ENCODE measurements at regions not wholly inside any gene's neighbourhood (a gene's known extent, or its start where the extent isn't known, plus 50 kb on each side); places are given as distances from the start of the nearest gene placed in this dataset.
"Not testable (repeated sequence)": the region's sequence is repeated elsewhere in the genome, so short reads cannot be mapped to it uniquely, and the experiment has no call there.

- no peak overlapping the region for H3K4me3 Mint-ChIP-seq
- intact Hi-C loops (cut with micrococcal nuclease) = no loop called here
- H3K27me3 Mint-ChIP-seq (ENCODE audit: low read depth) = no peaks in the 10 kb centered on the region
- CTCF ChIA-PET = no interaction called here
- no peak overlapping the region for H3K27ac Mint-ChIP-seq
- peaks cover 7% of the 10 kb centered on the region for H3K9me3 Mint-ChIP-seq
- DNase-seq = no peak
- H3K4me1 Mint-ChIP-seq (ENCODE audit: low read depth) = peaks cover 7% of the 10 kb centered on the region
- peaks cover 5% of the 10 kb centered on the region for H3K36me3 Mint-ChIP-seq (ENCODE audit: low read depth)
Measured at GRCh38 chr18:70732188-70732587, 443.3 kb downstream of the SOCS6 start.

GRCh38 chr18:70720607-70721006, 431.8 kb downstream of the SOCS6 start:
- H3K27ac Mint-ChIP-seq = no peak overlapping the region
- intact Hi-C loops (cut with micrococcal nuclease) = no loop called here
- CTCF ChIA-PET = interaction anchor here (0.6 to 0.9 kb wide), 2 partner anchors 21 to 253 kb away, joined by 3 to 6 read pairs; no protein-coding TSS in a partner anchor
- H3K4me3 Mint-ChIP-seq = no peak overlapping the region
- peaks cover 3% of the 10 kb centered on the region for H3K4me1 Mint-ChIP-seq (ENCODE audit: low read depth)
- H3K27me3 Mint-ChIP-seq (ENCODE audit: low read depth) = no peaks in the 10 kb centered on the region
- peaks cover 26% of the 10 kb centered on the region for H3K9me3 Mint-ChIP-seq
- no peak for DNase-seq
- H3K36me3 Mint-ChIP-seq (ENCODE audit: low read depth) = peaks cover 4% of the 10 kb centered on the region

GRCh38 chr18:70709720-70710119, 420.9 kb downstream of the SOCS6 start:
- H3K27me3 Mint-ChIP-seq (ENCODE audit: low read depth) = no peaks in the 10 kb centered on the region
- peaks cover 12% of the 10 kb centered on the region for H3K4me1 Mint-ChIP-seq (ENCODE audit: low read depth)
- peaks cover 4% of the 10 kb centered on the region for H3K36me3 Mint-ChIP-seq (ENCODE audit: low read depth)
- intact Hi-C loops (cut with micrococcal nuclease) = no loop called here
- no peak overlapping the region for H3K27ac Mint-ChIP-seq
- H3K4me3 Mint-ChIP-seq = no peak overlapping the region
- CTCF ChIA-PET = no interaction called here
- peaks cover 8% of the 10 kb centered on the region for H3K9me3 Mint-ChIP-seq
- no peak for DNase-seq

GRCh38 chr18:70709144-70709543, 420.3 kb downstream of the SOCS6 start:
- H3K27ac Mint-ChIP-seq = no peak overlapping the region
- H3K27me3 Mint-ChIP-seq (ENCODE audit: low read depth) = no peaks in the 10 kb centered on the region
- peaks cover 12% of the 10 kb centered on the region for H3K4me1 Mint-ChIP-seq (ENCODE audit: low read depth)
- peaks cover 4% of the 10 kb centered on the region for H3K36me3 Mint-ChIP-seq (ENCODE audit: low read depth)
- H3K4me3 Mint-ChIP-seq = no peak overlapping the region
- intact Hi-C loops (cut with micrococcal nuclease) = no loop called here
- peaks cover 8% of the 10 kb centered on the region for H3K9me3 Mint-ChIP-seq
- DNase-seq = peak; percentile 5
- CTCF ChIA-PET = no interaction called here

GRCh38 chr18:70705831-70706416, 417.1 kb downstream of the SOCS6 start:
- Mint-ChIP-seq H3K9me3 (peaks cover 8% of the 10 kb centered on the region), H3K36me3 (ENCODE audit: low read depth) (peaks cover 3% of the 10 kb centered on the region), H3K27me3 (ENCODE audit: low read depth) (no peaks in the 10 kb centered on the region), H3K4me3 (no peak overlapping the region), H3K4me1 (ENCODE audit: low read depth) (peaks cover 12% of the 10 kb centered on the region), H3K27ac (no peak overlapping the region)
- no peak for DNase-seq
- CTCF ChIA-PET = no interaction called here
- intact Hi-C loops (cut with micrococcal nuclease) = no loop called here

- H3K27ac Mint-ChIP-seq = no peak overlapping the region
- peaks cover 9% of the 10 kb centered on the region for H3K4me1 Mint-ChIP-seq (ENCODE audit: low read depth)
- intact Hi-C loops (cut with micrococcal nuclease) = no loop called here
- CTCF ChIA-PET = no interaction called here
- no peaks in the 10 kb centered on the region for H3K27me3 Mint-ChIP-seq (ENCODE audit: low read depth)
- no peak for DNase-seq
- peaks cover 20% of the 10 kb centered on the region for H3K9me3 Mint-ChIP-seq
- peaks cover 9% of the 10 kb centered on the region for H3K36me3 Mint-ChIP-seq (ENCODE audit: low read depth)
- H3K4me3 Mint-ChIP-seq = no peak overlapping the region
Measured at GRCh38 chr18:70700496-70700895, 411.7 kb downstream of the SOCS6 start.

- no peak overlapping the region for H3K4me3 Mint-ChIP-seq
- no peak for DNase-seq
- CTCF ChIA-PET = interaction anchor here (1.5 kb wide), 1 partner anchor 31 kb away, joined by 3 read pairs; no protein-coding TSS in a partner anchor
- H3K27me3 Mint-ChIP-seq (ENCODE audit: low read depth) = no peaks in the 10 kb centered on the region
- H3K27ac Mint-ChIP-seq = no peak overlapping the region
- intact Hi-C loops (cut with micrococcal nuclease) = no loop called here
- peaks cover 20% of the 10 kb centered on the region for H3K9me3 Mint-ChIP-seq
- H3K4me1 Mint-ChIP-seq (ENCODE audit: low read depth) = peaks cover 9% of the 10 kb centered on the region
- peaks cover 9% of the 10 kb centered on the region for H3K36me3 Mint-ChIP-seq (ENCODE audit: low read depth)
Measured at GRCh38 chr18:70698574-70698973, 409.7 kb downstream of the SOCS6 start.

- no peak for DNase-seq
- intact Hi-C loops (cut with micrococcal nuclease) = no loop called here
- no peak overlapping the region for H3K4me3 Mint-ChIP-seq
- H3K27ac Mint-ChIP-seq = no peak overlapping the region
- peaks cover 8% of the 10 kb centered on the region for H3K36me3 Mint-ChIP-seq (ENCODE audit: low read depth)
- H3K27me3 Mint-ChIP-seq (ENCODE audit: low read depth) = no peaks in the 10 kb centered on the region
- peaks cover 7% of the 10 kb centered on the region for H3K4me1 Mint-ChIP-seq (ENCODE audit: low read depth)
- CTCF ChIA-PET = no interaction called here
- peaks cover 11% of the 10 kb centered on the region for H3K9me3 Mint-ChIP-seq
Measured at GRCh38 chr18:70693246-70693645, 404.4 kb downstream of the SOCS6 start.

- H3K4me3 Mint-ChIP-seq; DNase-seq; H3K27me3 Mint-ChIP-seq (ENCODE audit: low read depth); intact Hi-C loops (cut with micrococcal nuclease); CTCF ChIA-PET; H3K27ac Mint-ChIP-seq; H3K9me3 Mint-ChIP-seq; H3K36me3 Mint-ChIP-seq (ENCODE audit: low read depth): not testable (repeated sequence)
- peaks cover 18% of the 10 kb centered on the region for H3K4me1 Mint-ChIP-seq (ENCODE audit: low read depth)
Measured at GRCh38 chr18:70689765-70690164, 400.9 kb downstream of the SOCS6 start.

GRCh38 chr18:70688286-70688685, 399.4 kb downstream of the SOCS6 start:
- H3K4me1 Mint-ChIP-seq (ENCODE audit: low read depth) = peaks cover 30% of the 10 kb centered on the region
- H3K27ac Mint-ChIP-seq = peak overlapping the region; percentile 60
- DNase-seq = no peak
- no peaks in the 10 kb centered on the region for H3K36me3 Mint-ChIP-seq (ENCODE audit: low read depth)
- CTCF ChIA-PET = no interaction called here
- H3K27me3 Mint-ChIP-seq (ENCODE audit: low read depth) = no peaks in the 10 kb centered on the region
- intact Hi-C loops (cut with micrococcal nuclease) = no loop called here
- peak overlapping the region; percentile 14 for H3K4me3 Mint-ChIP-seq
- peaks cover 2% of the 10 kb centered on the region for H3K9me3 Mint-ChIP-seq

GRCh38 chr18:70684821-70685220, 396.0 kb downstream of the SOCS6 start:
- Mint-ChIP-seq H3K4me3 (no peak overlapping the region), H3K27ac (no peak overlapping the region), H3K27me3 (ENCODE audit: low read depth) (no peaks in the 10 kb centered on the region), H3K9me3 (peaks cover 5% of the 10 kb centered on the region), H3K36me3 (ENCODE audit: low read depth) (peaks cover 8% of the 10 kb centered on the region), H3K4me1 (ENCODE audit: low read depth) (peaks cover 32% of the 10 kb centered on the region)
- CTCF ChIA-PET = no interaction called here
- DNase-seq = peak; percentile 16
- intact Hi-C loops (cut with micrococcal nuclease) = no loop called here

GRCh38 chr18:70683263-70683662, 394.4 kb downstream of the SOCS6 start:
- Mint-ChIP-seq H3K36me3 (ENCODE audit: low read depth) (peaks cover 8% of the 10 kb centered on the region), H3K4me1 (ENCODE audit: low read depth) (peaks cover 31% of the 10 kb centered on the region), H3K4me3 (peak overlapping the region; percentile 48), H3K27ac (peak overlapping the region; percentile 86), H3K9me3 (peaks cover 5% of the 10 kb centered on the region), H3K27me3 (ENCODE audit: low read depth) (no peaks in the 10 kb centered on the region)
- no peak for DNase-seq
- CTCF ChIA-PET = no interaction called here
- intact Hi-C loops (cut with micrococcal nuclease) = loop anchor here (1.0 kb wide), 3 partner anchors 11 to 58 kb away; no protein-coding TSS in a partner anchor

GRCh38 chr18:70674896-70675295, 386.1 kb downstream of the SOCS6 start:
- intact Hi-C loops (cut with micrococcal nuclease) = no loop called here
- CTCF ChIA-PET = no interaction called here
- Mint-ChIP-seq H3K4me1 (ENCODE audit: low read depth) (peaks cover 40% of the 10 kb centered on the region), H3K27me3 (ENCODE audit: low read depth) (no peaks in the 10 kb centered on the region), H3K36me3 (ENCODE audit: low read depth) (peaks cover 8% of the 10 kb centered on the region), H3K27ac (no peak overlapping the region), H3K9me3 (peaks cover 3% of the 10 kb centered on the region), H3K4me3 (no peak overlapping the region)
- no peak for DNase-seq

Data from activated naive CD4-positive, alpha-beta T cell treated with anti-CD3 and anti-CD28 coated beads for 36 hours (primary cell).